ENCODE measurements at regions not wholly inside any gene's neighbourhood (a gene's known extent, or its start where the extent isn't known, plus 50 kb on each side); places are given as distances from the start of the nearest gene placed in this dataset.

GRCh38 chr1:38331496-38332210 is 285.1 kb upstream of the POU3F1 start:
- no peak for DNase-seq
- Histone ChIP-seq H2AFZ (ENCODE audit: low read length) (no peak overlapping the region), H3K23ac (ENCODE audit: insufficient read length, low read depth, low read length) (no peak overlapping the region), H2BK20ac (ENCODE audit: low read depth, low read length, poor library complexity, severe bottlenecking) (no peak overlapping the region), H3K14ac (ENCODE audit: insufficient read depth, low read length) (no peak overlapping the region), H3T11ph (ENCODE audit: low read length) (no peak overlapping the region), H4K5ac (ENCODE audit: insufficient read length, low read depth, low read length) (no peak overlapping the region), H3K79me1 (ENCODE audit: insufficient read depth, low read depth, low read length, poor library complexity, severe bottlenecking) (no peaks in the 10 kb centered on the region), H4K20me1 (ENCODE audit: control insufficient read depth, insufficient read depth, insufficient read length) (no peaks in the 10 kb centered on the region), H3K27ac (ENCODE audit: insufficient read length, low read depth, low read length) (no peak overlapping the region), H3K4me2 (ENCODE audit: insufficient read depth, insufficient read length, low read length) (no peak overlapping the region), H3K27me3 (ENCODE audit: insufficient read depth, low read length) (no peaks in the 10 kb centered on the region), H3K18ac (ENCODE audit: insufficient read length, low read depth, low read length) (no peak overlapping the region), H2BK5ac (ENCODE audit: insufficient read length, low read length) (no peak overlapping the region), H2BK15ac (ENCODE audit: low read depth, low read length) (no peak overlapping the region), H3K56ac (ENCODE audit: insufficient read length, low read depth, low read length) (no peak overlapping the region), H4K91ac (ENCODE audit: insufficient read length, low read depth, low read length) (no peak overlapping the region), H3K79me2 (ENCODE audit: insufficient read depth, low read length) (no peaks in the 10 kb centered on the region), H2BK12ac (ENCODE audit: insufficient read length, low read depth, low read length) (no peak overlapping the region), H2AK5ac (ENCODE audit: insufficient read length, low read length) (no peak overlapping the region), H3K4ac (ENCODE audit: low read depth, low read length) (no peak overlapping the region), H3K9me3 (ENCODE audit: control insufficient read depth, low read depth, low read length) (no peaks in the 10 kb centered on the region), H3K9ac (ENCODE audit: extremely low read depth, insufficient read length, low read length) (no peak overlapping the region), H4K8ac (replicated peaks; ENCODE audit: insufficient read length, low read depth, low read length) (no peak overlapping the region), H3K23me2 (ENCODE audit: insufficient read length, low read depth, low read length, poor library complexity, severe bottlenecking) (no peaks in the 10 kb centered on the region), H2BK120ac (ENCODE audit: low read depth, low read length, poor library complexity, severe bottlenecking) (no peak overlapping the region), H3K4me1 (ENCODE audit: insufficient read depth, low read length) (no peaks in the 10 kb centered on the region)
- WGBS (ENCODE audit: extremely low coverage, insufficient read length, low lambda C conversion rate) = no CpG with 5 or more reads among the region's 2 CpGs
- Mint-ChIP-seq H3K36me3 (ENCODE audit: insufficient read depth in 1 of 3, low read depth in 3 of 3) (no peaks in the 10 kb centered on the region; a peak in 1 of 7 replicates), H3K27ac (no peak overlapping the region), H3K4me1 (peaks cover 4 to 6% of the 10 kb centered on the region in 2 experiments), H3K27me3 (ENCODE audit: low read depth) (peaks cover 8% of the 10 kb centered on the region; the same call in 1 of the 2 replicates), H3K9me3 (no peaks in the 10 kb centered on the region), H3K4me3 (no peak overlapping the region)
- TF ChIP-seq CTCF (conservative IDR thresholded peaks at IDR 0.05) = no peak

Measured in H9 (cell line).